ENCODE measurements at regions not wholly inside any gene's neighbourhood (a gene's known extent, or its start where the extent isn't known, plus 50 kb on each side); places are given as distances from the start of the nearest gene placed in this dataset.

- dilution Hi-C loops (cut with MboI; ENCODE audit: extremely low pct_ligation_motif_present, low sequenced_read_pairs) (no loop called here), intact Hi-C loops (cut with micrococcal nuclease) (no loop called here)
- no peaks in the 10 kb centered on the region for H3K36me3 ChIP-seq (ENCODE audit: control insufficient read depth in 2 of 2, extremely low read depth in 1 of 2, insufficient read depth in 2 of 2, low read length in 2 of 2)
- BruUV-seq (replicated peaks) = no TSS peak
- TF ChIP-seq MYC (IDR thresholded peaks at IDR 0.05; ENCODE audit: low read depth, low read length) = no peak
- TF ChIP-seq POLR2A (IDR thresholded peaks at IDR 0.05; ENCODE audit: low read depth, low read length) = no peak
- TF ChIP-seq FOS (IDR thresholded peaks at IDR 0.05; ENCODE audit: borderline replicate concordance, insufficient read depth, low read length) = no peak
- TF ChIP-seq EZH2 (IDR thresholded peaks at IDR 0.05; ENCODE audit: borderline replicate concordance, low read depth, low read length, severe bottlenecking) = no peak
- TF ChIP-seq, protein P1, sequence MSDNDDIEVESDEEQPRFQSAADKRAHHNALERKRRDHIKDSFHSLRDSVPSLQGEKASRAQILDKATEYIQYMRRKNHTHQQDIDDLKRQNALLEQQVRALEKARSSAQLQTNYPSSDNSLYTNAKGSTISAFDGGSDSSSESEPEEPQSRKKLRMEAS (IDR thresholded peaks at IDR 0.05; ENCODE audit: insufficient read depth, insufficient read length) = no peak
- TF ChIP-seq POLR2AphosphoS5 (IDR thresholded peaks at IDR 0.05; ENCODE audit: insufficient read depth, low read depth, low read length) = no peak
- TF ChIP-seq CTCF (IDR thresholded peaks at IDR 0.05; ENCODE audit: extremely low read depth in 1 of 2, insufficient read depth in 1 of 2, low read depth in 1 of 2, low read length in 2 of 2) = no peak
- no peak overlapping the region for H3K27ac ChIP-seq (ENCODE audit: insufficient read depth, low read depth, low read length)
- H3K4me2 ChIP-seq (ENCODE audit: insufficient read depth, low read length) = no peak overlapping the region
- no peaks in the 10 kb centered on the region for H3K9me1 ChIP-seq (replicated peaks; ENCODE audit: control insufficient read depth, extremely low read depth, insufficient read depth, low read length)
- no peak overlapping the region for H3K9ac ChIP-seq (replicated peaks; ENCODE audit: extremely low read depth, insufficient read depth, low read length)
- no peaks in the 10 kb centered on the region for H4K20me1 ChIP-seq (replicated peaks; ENCODE audit: control insufficient read depth, extremely low read depth, insufficient read depth, low read length)
- ChIA-PET POLR2A (no interaction called here), CTCF (no interaction called here)
- H3K79me2 ChIP-seq (ENCODE audit: control insufficient read depth, insufficient read depth, low read length) = no peaks in the 10 kb centered on the region
- FAIRE-seq = no peak
- H3K4me3 ChIP-seq (replicated peaks in 1 of 3; ENCODE audit: insufficient read depth in 1 of 3, low read depth in 1 of 3, low read length in 3 of 3) = no peak overlapping the region
- H3K27me3 ChIP-seq (ENCODE audit: control insufficient read depth in 2 of 2, insufficient read depth in 2 of 2, low read length in 2 of 2) = no peaks in the 10 kb centered on the region
- no peak for DNase-seq (ENCODE audit: low read depth, low spot score)
- no peak overlapping the region for H2AFZ ChIP-seq (ENCODE audit: low read depth, low read length)
- H3K4me1 ChIP-seq (ENCODE audit: control insufficient read depth, extremely low read depth, insufficient read depth, low read length) = no peaks in the 10 kb centered on the region
- no peaks in the 10 kb centered on the region for H3K9me3 ChIP-seq (replicated peaks; ENCODE audit: control insufficient read depth, insufficient read depth, low read length)
These were observed 335.4 kb upstream of the ATP2B1 start for GRCh38 chr12:90044069-90044468.
